Thyroid gland (tissue), 4 donors: ENCODE measurements at regions not wholly inside any gene's neighbourhood (a gene's known extent, or its start where the extent isn't known, plus 50 kb on each side); places are given as distances from the start of the nearest gene placed in this dataset.

Experiments used
- DNase-seq, 2 donors: peaks; one replicate each; pipeline ENCODE4 v3.0.0-alpha.2; 2019
- H3K27ac ChIP-seq, 3 donors: fragments of 200-600 bp; sonication (generic); 1 replicate in 2 of 3; 2 replicates in 1 of 3; pipeline ENCODE4 v1.5.1; 2016 to 2019; ENCODE audit warnings: mild to moderate bottlenecking in 1 of 3, moderate library complexity in 1 of 3
- H3K27me3 ChIP-seq: fragments of 200-600 bp; sonication (generic); one replicate; pipeline ENCODE4 v1.5.1; 2019
- H3K36me3 ChIP-seq, 2 donors: fragments of 200-600 bp; sonication (generic); one replicate each; pipeline ENCODE4 v1.5.1; 2016 to 2019
- H3K4me1 ChIP-seq, 2 donors: fragments of 200-600 bp; sonication (generic); one replicate each; pipeline ENCODE4 v1.5.1; 2017 to 2019
- H3K4me3 ChIP-seq, 3 donors: fragments of 200-600 bp; sonication (generic); replicated peaks in 1 of 3; 1 replicate in 2 of 3; 2 replicates in 1 of 3; pipeline ENCODE4 v1.5.1; 2016; ENCODE audit warnings: mild to moderate bottlenecking in 1 of 3
- H3K9me3 ChIP-seq: fragments of 200-600 bp; sonication (generic); one replicate; pipeline ENCODE4 v1.5.1; 2017
- POLR2A ChIP-seq, 2 donors: fragments of 450-650 bp; IDR thresholded peaks; one replicate each; pipeline ENCODE4 v1.6.1; 2017; ENCODE audit warnings: antibody characterized with exemption in 2 of 2, mild to moderate bottlenecking in 2 of 2, moderate library complexity in 1 of 2
- WGBS, 2 donors: methylation state at CpG; one replicate each; pipeline ENCODE4 v1.1.5; 2017; 5-methylcytosine and 5-hydroxymethylcytosine counted together
- intact Hi-C: fragments of 100-400 bp; cut with DNase I; formaldehyde crosslinking; loops from one replicate; pipeline ENCODE4 v1.15.1; 2023
- TF ChIP-seq, protein P1 (sequence below), 6 experiments: fragments of 200-600 bp in 3 of 6; fragments of 450-650 bp in 3 of 6; sonication (generic) in 3 of 6; IDR thresholded peaks; one replicate each; pipeline ENCODE4 v1.5.1; 2016 to 2019; ENCODE audit warnings: antibody characterized with exemption in 6 of 6, mild to moderate bottlenecking in 2 of 6, inconsistent platforms in 1 of 6, moderate library complexity in 1 of 6

- H3K27me3 ChIP-seq = no peaks in the 10 kb centered on the region
- no peak for DNase-seq
- H3K27ac ChIP-seq = no peak overlapping the region
- H3K36me3 ChIP-seq = no peaks in the 10 kb centered on the region
- H3K4me1 ChIP-seq = peaks cover 7 to 11% of the 10 kb centered on the region in 2 donors
- intact Hi-C loops = no loop called here
- H3K4me3 ChIP-seq = no peak overlapping the region
- TF ChIP-seq, protein P1, sequence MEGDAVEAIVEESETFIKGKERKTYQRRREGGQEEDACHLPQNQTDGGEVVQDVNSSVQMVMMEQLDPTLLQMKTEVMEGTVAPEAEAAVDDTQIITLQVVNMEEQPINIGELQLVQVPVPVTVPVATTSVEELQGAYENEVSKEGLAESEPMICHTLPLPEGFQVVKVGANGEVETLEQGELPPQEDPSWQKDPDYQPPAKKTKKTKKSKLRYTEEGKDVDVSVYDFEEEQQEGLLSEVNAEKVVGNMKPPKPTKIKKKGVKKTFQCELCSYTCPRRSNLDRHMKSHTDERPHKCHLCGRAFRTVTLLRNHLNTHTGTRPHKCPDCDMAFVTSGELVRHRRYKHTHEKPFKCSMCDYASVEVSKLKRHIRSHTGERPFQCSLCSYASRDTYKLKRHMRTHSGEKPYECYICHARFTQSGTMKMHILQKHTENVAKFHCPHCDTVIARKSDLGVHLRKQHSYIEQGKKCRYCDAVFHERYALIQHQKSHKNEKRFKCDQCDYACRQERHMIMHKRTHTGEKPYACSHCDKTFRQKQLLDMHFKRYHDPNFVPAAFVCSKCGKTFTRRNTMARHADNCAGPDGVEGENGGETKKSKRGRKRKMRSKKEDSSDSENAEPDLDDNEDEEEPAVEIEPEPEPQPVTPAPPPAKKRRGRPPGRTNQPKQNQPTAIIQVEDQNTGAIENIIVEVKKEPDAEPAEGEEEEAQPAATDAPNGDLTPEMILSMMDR (IDR thresholded peaks at IDR 0.05) = no peak
- TF ChIP-seq POLR2A (IDR thresholded peaks at IDR 0.05) = no peak
- 74 to 83% methylated on average over 1 of the region's 1 CpG for WGBS, 2 donors
- H3K9me3 ChIP-seq = no peaks in the 10 kb centered on the region
Measured at GRCh38 chr11:116309446-116309845, 463.3 kb downstream of the BUD13 start.

DNA sequence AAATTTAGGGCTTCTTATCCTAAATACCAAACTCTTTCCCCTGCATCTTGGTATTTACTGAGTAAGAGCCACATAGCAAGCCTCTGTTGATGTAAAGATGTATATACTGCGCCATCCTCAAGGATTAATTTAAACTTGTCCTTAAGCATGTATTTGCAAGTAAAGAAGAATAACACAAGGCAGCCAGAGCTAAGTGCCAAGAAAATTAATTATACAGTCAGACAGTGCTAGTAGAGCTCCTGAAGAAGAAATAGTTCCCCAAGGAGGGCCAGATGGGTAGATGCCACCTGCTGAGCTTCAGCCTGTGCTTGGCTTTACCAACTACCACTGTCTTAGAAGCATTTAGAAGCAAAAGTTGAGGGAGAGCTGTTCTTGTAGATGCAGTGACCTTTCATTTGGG lies 470.0 kb downstream of the BUD13 start:
- no peak for DNase-seq
- no peak overlapping the region for H3K4me3 ChIP-seq

GRCh38 chr11:116301141-116301540 lies 471.6 kb downstream of the BUD13 start:
- no peaks in the 10 kb centered on the region for H3K4me1 ChIP-seq
- 89 to 96% methylated on average over 1 of the region's 1 CpG for WGBS, 2 donors
- TF ChIP-seq, protein P1 (IDR thresholded peaks at IDR 0.05) = no peak
- no peak for TF ChIP-seq POLR2A (IDR thresholded peaks at IDR 0.05)
- no peaks in the 10 kb centered on the region for H3K27me3 ChIP-seq
- no peak overlapping the region for H3K4me3 ChIP-seq
- H3K27ac ChIP-seq = no peak overlapping the region
- intact Hi-C loops = no loop called here
- no peaks in the 10 kb centered on the region for H3K36me3 ChIP-seq
- DNase-seq = no peak
- H3K9me3 ChIP-seq = no peaks in the 10 kb centered on the region

More for the DNA sequence above, 470.0 kb downstream of the BUD13 start:
- TF ChIP-seq, protein P1 (IDR thresholded peaks at IDR 0.05) = no peak
- TF ChIP-seq POLR2A (IDR thresholded peaks at IDR 0.05) = no peak
- Histone ChIP-seq H3K27ac (no peak overlapping the region), H3K9me3 (no peaks in the 10 kb centered on the region), H3K4me1 (no peaks in the 10 kb centered on the region), H3K27me3 (no peaks in the 10 kb centered on the region), H3K36me3 (no peaks in the 10 kb centered on the region)
- WGBS, 2 donors = 92 to 94% methylated on average over 1 of the region's 1 CpG
- intact Hi-C loops = no loop called here

GRCh38 chr11:116300232-116300631 lies 472.6 kb downstream of the BUD13 start:
- no peak for TF ChIP-seq POLR2A (IDR thresholded peaks at IDR 0.05)
- TF ChIP-seq, protein P1 (IDR thresholded peaks at IDR 0.05) = no peak
- H3K36me3 ChIP-seq = no peaks in the 10 kb centered on the region
- no peaks in the 10 kb centered on the region for H3K4me1 ChIP-seq
- no peaks in the 10 kb centered on the region for H3K9me3 ChIP-seq
- WGBS, 2 donors = 71 to 85% methylated on average over 1 of the region's 1 CpG
- no peak overlapping the region for H3K27ac ChIP-seq
- no peak overlapping the region for H3K4me3 ChIP-seq
- no peaks in the 10 kb centered on the region for H3K27me3 ChIP-seq
- DNase-seq = no peak
- intact Hi-C loops = no loop called here

- 60 to 69% methylated on average over 1 of the region's 1 CpG for WGBS, 2 donors
- Histone ChIP-seq H3K36me3 (no peaks in the 10 kb centered on the region), H3K4me1 (no peaks in the 10 kb centered on the region), H3K27me3 (no peaks in the 10 kb centered on the region), H3K27ac (no peak overlapping the region), H3K4me3 (no peak overlapping the region), H3K9me3 (no peaks in the 10 kb centered on the region)
- TF ChIP-seq, protein P1 (IDR thresholded peaks at IDR 0.05) = no peak
- TF ChIP-seq POLR2A (IDR thresholded peaks at IDR 0.05) = no peak
- DNase-seq = no peak
- intact Hi-C loops = no loop called here
Measured at GRCh38 chr11:116294630-116295029, 478.2 kb downstream of the BUD13 start.
